Astrocyte of the cerebellum (primary cell): ENCODE measurements at regions not wholly inside any gene's neighbourhood (a gene's known extent, or its start where the extent isn't known, plus 50 kb on each side); places are given as distances from the start of the nearest gene placed in this dataset.

Experiments
- DNase-seq: peaks from one replicate; pipeline ENCODE4 v3.0.0-alpha.2; 2011; ENCODE audit warnings: low read depth
- H3K4me3 ChIP-seq: 2 replicates; pipeline ENCODE4 v1.5.1; 2011; ENCODE audit warnings: mild to moderate bottlenecking, low read depth, low read length, moderate library complexity
- CTCF ChIP-seq: IDR thresholded peaks from 2 replicates; pipeline ENCODE4 v1.5.1; 2012; ENCODE audit warnings: low read length, low read depth, moderate library complexity, mild to moderate bottlenecking; ENCODE audit errors: missing control alignments
- in situ Hi-C: cut with HindIII; loops from 2 replicates; pipeline ENCODE4 v1.10.0; 2017; ENCODE audit warnings: low sequenced_read_pairs

DNA sequence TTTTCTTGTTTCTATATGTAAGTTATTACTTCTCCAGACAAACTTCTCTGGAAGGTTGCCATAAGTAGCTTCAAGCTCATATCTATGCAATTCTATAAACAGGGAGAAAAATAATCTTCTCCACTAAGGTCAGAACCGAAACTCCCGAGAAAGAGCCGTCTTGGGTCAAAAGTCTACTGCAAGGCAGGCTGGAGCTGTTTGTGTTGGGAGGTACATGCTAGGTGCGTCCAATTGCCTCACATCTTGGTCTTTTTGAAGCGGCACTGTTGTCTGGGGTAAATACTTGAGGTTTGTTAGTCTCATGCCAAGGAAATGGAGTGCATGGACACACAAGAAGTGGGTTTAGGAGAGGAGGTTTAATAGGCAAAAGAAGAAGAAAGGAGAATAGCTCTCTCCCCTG is 674.7 kb upstream of the TMEM132C start:
- no peak overlapping the region for H3K4me3 ChIP-seq
- TF ChIP-seq CTCF: no peak
- in situ Hi-C loops: no loop called here
- no peak for DNase-seq

DNA sequence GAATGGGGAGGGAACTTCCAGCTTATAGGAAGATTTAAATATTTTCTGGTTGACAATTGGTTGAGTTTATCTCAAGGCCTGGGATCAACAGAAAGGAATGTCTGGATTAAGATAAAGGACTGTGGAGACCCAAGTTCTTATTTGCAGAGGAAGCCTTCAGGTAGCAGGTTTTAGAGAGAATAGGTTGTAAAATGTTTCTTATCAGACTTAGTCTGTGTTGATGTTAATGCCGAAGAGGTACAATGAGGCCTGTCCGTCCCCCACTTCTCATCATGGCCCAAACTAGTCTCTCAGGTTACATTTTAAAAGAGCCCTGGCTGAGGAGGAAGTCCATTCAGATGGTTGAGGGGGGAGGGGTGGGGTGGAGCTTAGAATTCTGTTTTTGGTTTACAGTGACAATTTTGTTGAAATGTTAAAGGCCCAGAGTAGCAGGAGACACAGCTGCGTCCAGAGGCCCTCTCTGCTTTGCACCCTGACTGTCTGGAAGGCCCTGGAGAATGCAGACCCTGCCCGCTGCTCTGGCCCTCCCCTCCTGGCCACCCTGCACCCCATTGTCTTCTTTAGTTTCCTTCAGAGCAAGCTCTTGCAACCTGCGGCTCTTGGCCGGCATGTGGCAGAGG is 672.5 kb upstream of the TMEM132C start:
- in situ Hi-C loops: no loop called here

DNA sequence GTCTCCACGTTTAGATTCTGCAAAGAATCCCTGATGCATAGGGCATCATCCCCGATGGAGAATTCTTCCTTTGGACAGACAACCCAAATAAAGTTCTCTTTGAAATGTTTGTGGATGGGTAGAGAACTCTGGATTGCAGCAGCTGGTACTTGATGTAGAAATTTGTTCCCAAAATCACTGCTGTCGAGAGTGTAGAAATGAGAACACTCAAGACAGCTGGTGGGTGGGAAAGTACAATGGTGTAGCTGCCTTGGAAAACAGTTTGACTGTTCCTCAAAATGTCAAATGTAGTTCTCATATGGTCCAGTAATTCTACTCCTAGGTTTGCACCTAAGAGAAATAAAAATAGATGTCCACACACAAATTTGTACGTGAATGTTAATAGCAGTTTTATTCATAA is 671.5 kb upstream of the TMEM132C start:
- in situ Hi-C loops: no loop called here
- no peak for TF ChIP-seq CTCF
- no peak for DNase-seq

More for the DNA sequence above, 672.5 kb upstream of the TMEM132C start:
- H3K4me3 ChIP-seq: no peak overlapping the region
- no peak for DNase-seq
- no peak for TF ChIP-seq CTCF

DNA sequence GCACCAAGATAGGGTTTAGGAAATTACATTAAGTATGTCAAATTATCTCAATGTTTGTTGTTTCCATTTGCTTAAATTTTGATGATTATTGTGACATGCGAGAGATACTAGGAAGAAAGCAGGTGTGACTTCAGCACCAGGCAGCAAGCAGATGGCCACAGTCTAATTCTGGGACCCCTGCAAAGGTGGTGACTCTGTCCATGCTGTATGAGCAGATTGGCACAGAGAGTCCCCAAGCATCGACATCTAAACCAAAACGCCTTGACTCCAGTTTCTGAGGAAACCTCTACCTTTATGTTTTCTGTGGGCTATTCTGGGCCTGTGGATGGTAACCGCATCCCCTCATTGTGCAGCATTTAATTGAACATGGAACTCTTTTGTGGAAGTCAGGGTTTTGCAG is 670.1 kb upstream of the TMEM132C start:
- in situ Hi-C loops: no loop called here
- DNase-seq: no peak
- TF ChIP-seq CTCF: no peak
- H3K4me3 ChIP-seq: no peak overlapping the region

More for the DNA sequence above, 671.5 kb upstream of the TMEM132C start:
- H3K4me3 ChIP-seq: no peak overlapping the region

- no peak for DNase-seq
- in situ Hi-C loops: no loop called here
- TF ChIP-seq CTCF: no peak
- H3K4me3 ChIP-seq: no peak overlapping the region
Observed at GRCh38 chr12:127599436-127599835, 667.5 kb upstream of the TMEM132C start.

GRCh38 chr12:127600211-127600610 is 666.8 kb upstream of the TMEM132C start:
- TF ChIP-seq CTCF: no peak
- no peak for DNase-seq
- no peak overlapping the region for H3K4me3 ChIP-seq
- in situ Hi-C loops: no loop called here

DNA sequence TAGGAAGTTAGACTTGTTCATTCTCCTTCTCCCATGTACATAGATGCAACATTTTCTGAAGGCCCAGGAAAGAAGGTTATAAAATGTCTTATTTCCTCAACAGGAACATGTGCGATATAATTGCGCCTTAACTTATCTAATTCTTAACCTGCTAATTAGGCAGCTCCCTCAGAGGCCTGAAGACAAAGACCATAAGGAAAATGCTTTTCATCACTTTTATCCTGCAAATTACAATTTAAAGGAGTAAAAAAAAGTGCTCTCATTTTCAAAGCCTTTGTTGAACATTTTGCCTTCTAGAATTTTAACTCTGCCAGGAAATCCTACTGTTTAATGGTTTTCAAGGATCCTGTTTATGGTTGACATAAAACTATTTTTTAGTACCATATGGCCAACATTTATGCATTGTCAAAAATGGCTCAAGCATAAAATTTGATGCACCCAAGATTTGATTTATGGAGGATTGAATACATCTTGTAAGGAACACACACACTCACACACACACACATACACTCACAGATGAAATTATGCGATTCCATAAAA is 660.4 kb upstream of the TMEM132C start:
- H3K4me3 ChIP-seq: no peak overlapping the region
- no peak for TF ChIP-seq CTCF
- in situ Hi-C loops: no loop called here
- no peak for DNase-seq
